GOT3 (cell line): ENCODE measurements at regions not wholly inside any gene's neighbourhood (a gene's known extent, or its start where the extent isn't known, plus 50 kb on each side); places are given as distances from the start of the nearest gene placed in this dataset.

ENCODE experiments used
- DNase-seq: peaks from one replicate; lab custom pipeline; 2025; ENCODE audit warnings: mixed read lengths; lab: John Stamatoyannopoulos, UW

DNA sequence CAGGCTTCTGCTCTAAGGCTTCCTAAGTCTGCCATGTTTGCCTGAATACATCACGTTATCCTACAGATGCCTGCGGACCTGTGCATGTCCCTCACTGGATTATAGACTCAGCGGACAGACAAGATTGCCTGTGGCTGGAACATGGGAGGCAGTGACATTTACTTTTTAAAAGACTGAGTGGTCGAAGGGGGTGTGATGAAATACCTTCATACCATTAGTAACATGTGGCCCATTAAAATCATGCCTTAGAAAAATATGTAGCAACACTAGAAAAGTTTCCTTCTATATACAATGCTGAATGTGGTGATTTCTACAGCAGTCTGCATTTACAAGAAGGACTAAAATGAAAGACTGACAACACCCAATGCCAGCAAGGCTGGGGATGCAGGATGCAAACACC, 154.4 kb downstream of the ASB1 start:
- DNase-seq: no peak

DNA sequence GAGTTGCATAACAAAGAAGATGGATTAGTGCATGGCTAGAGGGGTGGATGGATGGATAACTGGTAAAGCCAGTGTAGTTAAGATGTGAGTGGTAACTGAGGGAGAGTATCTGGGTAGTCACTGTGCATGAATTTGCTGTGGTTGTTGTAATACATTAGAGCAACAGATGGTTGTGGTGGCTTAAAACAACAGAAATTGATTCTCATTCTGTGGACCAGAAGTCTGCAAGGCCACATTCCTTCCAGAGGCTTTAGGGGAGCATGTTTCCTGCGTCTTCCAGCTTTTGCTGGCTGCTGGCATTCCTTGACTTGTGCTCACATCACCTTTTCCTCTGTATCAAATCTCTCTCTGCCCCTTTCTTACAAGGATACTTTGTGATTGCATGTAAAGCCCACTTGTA, 155.4 kb downstream of the ASB1 start:
- DNase-seq: no peak

DNA sequence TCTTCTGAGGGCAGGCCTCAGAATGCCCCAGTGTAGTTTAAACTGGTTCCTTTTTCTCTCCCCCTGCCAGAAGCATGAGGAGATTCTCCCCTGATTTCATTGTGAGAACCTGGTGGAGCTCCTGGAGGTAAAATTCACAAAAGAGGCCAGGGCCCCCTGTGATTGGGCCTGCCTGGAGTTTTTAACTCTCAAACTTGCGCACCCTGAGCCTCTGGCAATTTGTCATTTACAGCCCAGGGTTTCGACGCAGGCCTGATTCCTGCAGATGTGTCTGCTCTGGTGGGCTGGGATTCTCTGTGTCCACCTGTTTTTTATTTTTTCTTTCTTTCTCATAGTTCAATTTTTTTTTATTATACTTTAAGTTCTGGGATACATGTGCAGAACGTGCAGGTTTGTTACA, 157.9 kb downstream of the ASB1 start:
- no peak for DNase-seq

DNA sequence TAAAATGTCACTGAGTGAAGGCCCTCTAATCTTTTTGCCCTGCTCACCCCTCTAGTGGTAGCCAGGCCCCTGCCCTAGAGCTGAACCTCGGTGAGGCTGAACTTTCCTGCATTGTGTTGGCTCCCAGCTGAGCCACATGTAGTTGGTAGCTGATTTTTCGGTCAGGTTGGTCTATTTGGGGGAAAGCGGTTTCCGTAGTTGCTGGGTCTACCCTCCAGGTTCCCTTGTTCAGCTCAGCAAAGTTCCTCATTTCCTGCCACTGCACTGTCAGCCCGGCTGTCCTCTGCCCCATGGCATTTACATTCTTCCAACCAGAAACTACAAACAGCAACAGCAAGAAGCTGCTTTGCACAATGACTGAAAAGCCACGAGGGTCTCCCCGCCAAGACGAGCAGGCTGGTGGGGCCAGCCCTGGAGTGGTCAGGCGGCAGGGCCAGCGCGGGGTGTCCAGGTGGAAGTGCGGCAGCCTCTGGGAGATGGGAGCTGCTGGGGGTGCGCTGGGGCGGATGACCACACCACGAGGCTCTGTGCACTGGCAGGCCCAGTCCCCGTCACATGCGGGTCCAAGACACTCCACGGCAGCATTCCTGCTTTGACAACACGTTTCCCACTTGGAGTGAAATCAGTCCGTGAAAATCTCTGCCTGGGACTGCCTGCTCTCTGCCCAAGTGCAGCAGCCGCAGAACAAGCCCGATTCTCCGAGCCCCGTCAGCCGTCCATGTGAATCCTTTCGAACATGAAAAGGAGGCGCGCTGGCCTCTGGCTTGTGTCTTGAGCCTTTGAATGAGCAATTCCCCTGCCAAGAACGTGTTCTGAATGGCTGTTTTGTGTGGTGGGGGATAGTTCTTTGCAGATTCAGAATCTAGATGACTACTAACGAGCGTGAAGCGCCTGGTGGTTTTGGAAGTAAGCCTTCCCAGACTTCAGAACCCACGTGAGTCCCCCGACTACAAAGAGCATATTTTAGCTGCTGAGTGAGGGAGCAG, 159.4 kb downstream of the ASB1 start:
- no peak for DNase-seq

DNA sequence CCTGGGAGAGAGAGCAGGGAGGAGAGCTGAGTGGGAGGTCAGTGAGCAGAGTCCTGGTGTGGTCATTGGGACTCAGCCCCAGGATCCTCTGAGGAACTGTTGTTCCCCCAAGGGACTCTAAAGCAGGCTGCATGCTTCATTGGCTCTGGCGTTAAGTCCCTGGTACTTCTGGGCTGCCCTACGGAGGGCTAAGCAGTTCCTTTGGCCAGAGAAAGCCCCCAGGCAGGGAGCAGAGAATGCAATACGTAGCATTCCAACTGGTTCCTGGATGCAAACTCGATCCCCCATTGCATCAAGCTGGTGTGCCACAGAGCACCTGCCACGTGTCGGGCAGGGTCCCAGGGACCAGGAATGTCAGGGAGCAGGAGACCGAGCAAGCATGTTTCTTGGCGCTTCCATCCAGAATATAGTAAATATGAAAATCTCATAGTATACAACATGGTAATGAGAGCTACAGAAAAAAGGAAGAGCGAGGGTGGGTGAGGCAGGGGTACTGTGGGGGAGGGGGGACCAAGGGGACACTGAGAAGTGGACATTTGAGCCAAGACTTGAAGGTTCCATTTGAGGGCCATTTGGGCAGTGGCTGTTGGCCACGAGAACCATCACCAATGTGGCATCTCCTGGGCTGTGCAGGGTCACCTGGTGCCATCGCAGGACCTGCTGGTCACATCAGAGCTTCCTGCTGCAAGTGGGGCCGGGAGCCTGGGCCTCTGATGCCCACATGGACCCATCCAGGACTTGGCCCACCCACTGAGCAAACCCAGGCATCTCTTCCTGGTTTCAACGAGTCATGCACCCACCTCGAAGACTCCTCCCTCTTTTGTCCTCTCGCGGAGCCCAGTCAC, 160.4 kb downstream of the ASB1 start:
- DNase-seq: no peak

DNA sequence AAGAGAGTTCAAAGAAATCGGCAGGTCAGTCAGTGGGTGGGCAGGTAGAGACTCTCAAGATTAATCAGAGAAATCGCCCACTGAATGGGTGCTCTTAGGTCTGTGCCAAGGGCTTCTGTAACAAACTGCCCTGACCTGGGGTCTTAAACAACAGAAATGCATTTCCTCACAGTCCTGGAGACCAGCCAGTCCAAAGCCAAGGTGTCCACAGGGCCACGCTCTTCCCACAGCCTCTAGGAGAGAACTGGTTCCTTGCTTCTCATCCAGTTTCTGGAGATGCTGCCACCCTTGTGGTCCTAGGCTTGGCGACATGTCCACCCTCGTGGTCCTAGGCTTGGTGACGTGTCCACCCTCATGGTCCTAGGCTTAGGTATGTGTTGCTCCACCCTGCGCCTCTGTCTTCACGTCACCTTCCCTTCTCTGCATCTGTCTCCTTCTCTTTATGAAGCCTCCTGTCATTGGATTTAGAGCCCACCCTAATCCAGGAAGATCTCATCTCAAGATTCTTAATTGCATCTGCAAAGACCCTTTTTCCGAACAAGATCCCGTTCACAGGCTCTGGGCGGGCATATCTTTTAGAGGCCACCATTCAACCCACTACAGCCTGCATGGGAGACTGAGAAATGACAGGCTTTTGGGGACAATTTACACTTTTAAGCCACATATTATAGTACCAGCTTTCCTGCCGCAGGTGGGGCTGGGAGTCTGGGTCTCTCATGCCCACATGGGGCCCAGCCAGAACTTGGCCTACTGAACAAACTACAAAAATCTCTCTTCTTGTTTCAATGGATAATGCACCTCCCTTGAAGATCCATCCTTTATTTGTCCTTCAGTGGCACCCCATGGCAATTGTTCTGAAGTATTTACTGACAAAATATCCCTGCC, 161.3 kb downstream of the ASB1 start:
- no peak for DNase-seq

DNA sequence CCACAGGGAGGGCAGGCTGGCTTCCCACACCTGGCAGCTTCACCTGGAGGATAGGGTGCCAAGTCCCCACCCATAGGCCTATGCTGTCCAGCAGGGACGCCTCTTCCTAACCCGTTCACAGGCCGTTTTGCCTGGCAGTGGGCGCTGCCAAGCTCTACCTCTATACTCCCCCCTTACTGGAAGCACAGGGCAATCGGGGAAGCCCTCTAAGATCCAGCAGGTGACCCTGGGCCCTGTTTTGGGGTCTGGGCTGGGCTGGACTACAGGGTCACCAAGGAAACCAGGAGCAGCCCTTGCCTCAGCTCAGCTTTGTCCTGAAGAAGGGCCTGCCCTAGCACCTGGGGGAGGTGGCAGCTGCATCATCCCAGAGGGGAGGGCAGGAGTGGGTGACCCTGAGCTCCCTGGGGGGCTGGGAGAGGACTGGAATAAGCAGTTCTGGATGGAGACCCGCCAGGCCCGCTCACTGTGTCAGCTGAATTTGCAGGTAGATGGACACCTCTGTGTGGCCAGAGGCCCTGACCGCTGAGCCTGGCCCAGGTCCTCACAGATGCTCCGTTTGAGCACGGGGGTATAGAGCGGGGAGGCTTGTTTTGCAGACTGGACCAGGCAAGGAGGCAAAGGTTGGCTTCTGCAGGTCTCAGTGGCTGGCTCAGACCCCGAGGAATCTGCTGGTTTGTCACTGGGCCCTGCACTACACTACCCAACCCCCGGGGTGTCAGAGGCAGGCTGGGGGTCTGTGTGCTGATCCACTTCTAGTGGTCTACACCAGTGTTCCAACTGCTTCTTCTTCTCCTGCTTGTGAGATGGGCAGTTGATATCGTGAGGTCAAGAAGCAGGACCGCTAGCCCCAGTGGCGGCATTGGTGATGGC, 163.1 kb downstream of the ASB1 start:
- DNase-seq: no peak

DNA sequence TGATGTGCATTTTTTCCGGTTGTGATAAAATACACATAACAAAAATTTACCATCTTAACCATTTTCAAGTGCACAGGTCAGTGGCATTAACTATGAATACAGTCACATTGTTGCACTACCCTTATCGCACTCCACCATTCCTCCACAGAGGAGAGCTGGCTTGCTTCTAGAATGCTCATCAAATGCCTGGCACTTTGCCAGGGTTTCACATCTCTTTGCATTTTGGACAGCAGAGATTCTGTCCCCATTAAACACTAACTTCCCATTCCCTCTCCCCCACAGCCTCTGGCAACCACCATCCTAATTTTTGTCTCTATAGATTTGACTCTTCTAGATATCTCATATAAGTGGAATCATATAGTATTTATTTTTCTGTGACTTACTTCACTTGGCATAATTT, 165.0 kb downstream of the ASB1 start:
- DNase-seq: no peak

DNA sequence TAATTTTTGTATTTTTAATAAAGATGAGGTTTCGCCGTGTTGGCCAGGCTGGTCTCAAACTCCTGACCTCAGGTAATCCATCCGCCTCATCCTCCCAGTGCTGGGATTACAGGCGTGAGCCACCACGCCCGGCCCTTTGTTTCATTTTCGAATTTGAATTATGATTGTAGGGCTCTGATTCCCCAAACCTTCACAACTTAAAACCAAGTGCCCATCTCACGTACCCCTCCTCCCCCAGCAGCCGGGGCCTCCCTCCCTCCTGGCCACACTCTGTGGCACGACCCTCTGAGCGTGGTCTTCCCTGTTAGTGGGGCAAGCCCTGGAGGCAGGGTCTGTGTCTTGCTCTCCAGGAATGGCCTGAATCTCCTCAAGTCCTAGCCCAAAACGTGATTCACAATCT, 166.5 kb downstream of the ASB1 start:
- DNase-seq: no peak

DNA sequence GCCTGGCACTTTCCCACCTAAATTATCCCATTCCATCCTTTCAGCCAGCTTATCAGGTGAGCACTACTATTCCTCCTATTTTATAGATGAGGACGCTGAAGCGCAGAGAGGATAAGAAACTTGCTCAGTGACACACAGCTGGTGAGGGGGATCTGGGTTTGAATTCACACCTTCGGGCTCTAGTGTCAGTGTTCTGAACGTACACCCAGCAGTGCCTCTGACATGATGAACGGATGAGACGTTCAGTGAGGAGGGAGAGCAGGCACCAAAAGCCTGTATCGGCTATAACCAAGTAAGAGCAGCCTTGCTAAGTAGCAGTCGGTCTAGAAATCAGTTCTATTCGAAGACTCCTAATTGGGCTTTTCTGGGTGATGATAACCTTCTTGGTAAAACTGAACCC, 167.0 kb downstream of the ASB1 start:
- no peak for DNase-seq

DNA sequence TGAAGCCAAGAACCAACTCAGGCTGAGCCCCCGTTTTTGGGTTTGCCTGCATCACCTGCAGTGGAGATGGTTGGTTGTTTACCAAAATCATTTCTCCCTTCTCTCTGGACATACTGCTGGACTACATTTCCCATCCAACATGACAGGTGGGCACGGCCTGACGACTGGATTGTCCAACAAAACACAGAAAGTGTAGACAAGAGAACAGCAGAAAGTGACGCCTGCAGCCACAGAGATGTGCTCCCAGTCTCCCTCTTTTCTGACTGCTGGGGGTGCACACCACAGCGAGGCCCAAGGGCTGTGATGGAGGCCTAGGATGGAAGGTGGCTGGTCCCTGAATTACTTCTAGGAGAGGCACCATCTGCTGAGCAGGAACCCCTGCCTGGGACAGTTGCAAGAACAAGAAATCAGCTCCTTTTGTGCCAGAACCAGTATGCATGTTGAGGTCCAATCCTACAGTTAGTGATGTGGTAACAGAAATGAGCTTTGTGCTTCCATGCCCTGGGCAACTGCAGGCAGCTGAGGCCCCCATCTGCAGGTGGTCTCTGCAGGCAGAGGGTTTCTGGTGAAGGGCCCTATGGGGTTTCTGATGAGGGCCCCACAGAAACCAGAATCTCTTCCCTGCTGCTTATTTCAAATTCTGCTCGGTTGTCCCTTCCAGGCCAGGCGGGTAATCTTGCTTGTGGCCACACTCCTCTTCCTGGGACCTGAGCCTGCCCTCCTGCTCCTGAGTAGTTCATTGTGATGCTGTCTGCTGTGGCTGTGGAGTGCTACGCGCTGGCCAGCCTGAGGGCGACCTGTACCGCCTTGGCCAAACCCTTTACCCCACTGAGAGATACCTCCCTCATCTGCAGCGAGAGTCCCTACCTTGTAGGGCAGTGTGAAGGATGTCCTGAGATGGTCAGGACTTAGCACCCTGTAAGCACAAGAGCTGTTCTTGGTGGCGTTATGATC, 168.3 kb downstream of the ASB1 start:
- no peak for DNase-seq

DNA sequence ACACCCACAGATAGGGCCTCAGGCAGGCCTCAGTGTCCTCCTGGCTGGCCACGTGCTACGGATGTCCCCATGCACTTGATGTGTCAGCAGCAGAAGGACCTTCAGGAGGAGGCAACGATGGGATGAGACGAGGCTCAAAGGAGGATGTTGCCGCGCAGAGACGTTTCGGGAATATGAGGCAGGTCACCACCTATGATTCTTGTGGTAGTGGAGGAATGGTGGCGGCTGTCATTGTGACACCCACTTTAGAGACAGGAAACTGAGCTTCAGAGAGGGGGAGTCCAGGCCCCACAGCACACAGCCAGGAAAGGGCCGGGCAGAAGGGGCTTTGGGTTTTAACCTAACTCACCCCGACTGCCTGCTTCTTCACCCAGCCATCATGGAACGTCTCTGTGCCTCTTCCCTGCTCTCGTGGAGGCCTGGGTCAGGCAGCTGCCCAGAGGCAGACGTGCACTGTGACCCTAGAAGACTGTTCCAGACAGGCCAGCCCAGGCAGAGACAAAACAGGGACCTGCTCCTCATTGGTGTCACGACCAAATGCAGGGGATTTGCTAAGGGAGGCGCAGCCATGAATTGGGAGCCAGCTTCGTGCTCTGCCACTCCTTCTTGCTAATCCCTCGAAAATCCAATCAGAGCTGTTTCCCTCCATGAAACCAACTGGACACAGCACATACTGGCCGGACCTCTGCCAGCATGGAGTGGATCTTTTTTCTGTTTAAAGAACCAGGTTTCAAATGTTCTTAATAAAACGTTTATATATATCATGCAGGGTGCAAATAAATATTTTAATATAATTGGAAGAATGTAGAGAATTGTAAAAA, 169.2 kb downstream of the ASB1 start:
- no peak for DNase-seq

DNA sequence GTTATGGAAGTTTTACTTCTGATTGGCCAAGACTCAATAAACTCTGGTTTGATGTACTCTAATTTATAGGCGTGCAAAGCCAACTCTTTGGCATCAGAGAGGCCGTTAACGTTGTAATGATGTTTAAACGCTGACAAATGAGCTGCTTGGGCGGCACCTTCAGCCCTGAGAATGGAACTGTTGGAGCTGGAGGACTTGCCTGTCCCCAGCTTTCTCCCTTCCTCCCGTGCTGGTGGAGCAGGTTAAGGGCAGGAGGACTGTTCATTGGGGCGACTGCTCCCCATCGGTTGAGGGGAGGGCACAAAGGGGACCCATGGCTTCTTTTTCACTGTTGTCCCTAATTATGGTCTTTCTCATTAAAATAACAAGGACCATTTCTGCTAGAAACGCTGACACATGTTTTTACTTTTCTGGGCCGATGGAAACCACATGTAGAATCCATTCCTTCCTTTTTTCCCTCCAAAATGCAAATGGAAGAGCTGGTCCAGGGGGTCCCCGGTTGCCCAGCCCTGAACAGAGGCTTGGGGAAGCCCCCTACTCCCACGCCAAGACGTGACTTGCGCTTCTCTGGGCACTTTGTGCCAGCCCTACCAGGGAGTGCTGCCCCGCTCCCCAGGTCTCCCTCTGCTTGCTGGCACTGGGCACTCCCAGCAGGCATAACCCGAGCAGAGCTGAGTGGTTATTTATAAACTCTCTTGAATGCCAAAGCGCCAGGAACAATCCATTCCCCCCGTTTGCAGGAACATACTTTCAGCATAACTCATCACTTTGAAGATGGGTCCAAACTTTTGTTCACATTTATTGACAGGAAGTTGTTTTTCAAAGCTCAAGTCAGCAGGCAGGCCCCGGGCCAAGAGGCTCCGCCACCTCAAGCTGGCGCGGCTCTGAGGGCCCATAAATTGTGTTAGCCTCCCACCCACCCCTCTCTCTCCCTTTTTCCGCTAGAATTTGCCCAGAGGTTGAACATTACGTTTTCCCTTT, 170.1 kb downstream of the ASB1 start:
- DNase-seq: no peak

DNA sequence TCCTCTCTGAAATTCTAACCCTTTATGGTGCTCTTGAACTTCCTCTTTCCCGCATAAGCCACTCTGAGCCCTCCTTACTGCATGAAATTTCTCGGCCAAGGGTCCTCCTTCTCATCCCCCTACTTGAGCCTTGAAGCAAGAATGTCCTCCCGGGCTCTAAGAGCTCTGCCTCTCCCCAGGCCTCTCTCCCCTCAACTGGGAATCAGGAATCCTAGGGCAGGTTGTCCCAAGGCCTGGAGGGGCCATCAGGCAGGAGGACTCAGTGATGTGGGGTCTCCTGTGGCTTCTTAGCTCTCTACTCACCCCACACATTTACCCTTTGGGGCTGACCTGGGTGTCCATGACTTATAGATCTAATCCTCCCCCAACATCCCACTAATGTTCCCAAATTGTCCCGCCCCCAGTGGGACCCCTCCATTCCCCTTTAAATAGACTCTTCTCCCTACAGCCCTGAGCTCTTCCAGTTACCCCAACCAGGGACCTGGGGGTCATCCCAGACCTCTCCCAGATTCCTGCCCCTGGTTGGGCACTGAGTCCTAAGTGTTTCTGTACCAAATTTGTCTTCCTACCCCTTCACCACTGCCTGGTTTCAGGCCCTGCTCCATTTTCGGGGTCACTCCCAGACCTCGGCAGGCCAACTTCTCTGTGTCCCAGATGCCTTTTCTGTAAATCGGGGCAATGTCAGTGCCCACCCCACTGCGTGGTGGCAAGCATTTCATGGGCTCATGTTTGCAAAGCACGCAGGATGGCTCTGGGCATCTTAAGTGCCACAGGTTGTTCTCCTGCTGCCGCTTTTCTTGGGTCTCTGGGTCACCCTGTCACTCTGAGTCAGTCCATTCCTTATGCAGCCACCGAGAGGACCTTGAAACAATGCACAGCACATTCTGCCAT, 171.2 kb downstream of the ASB1 start:
- no peak for DNase-seq

DNA sequence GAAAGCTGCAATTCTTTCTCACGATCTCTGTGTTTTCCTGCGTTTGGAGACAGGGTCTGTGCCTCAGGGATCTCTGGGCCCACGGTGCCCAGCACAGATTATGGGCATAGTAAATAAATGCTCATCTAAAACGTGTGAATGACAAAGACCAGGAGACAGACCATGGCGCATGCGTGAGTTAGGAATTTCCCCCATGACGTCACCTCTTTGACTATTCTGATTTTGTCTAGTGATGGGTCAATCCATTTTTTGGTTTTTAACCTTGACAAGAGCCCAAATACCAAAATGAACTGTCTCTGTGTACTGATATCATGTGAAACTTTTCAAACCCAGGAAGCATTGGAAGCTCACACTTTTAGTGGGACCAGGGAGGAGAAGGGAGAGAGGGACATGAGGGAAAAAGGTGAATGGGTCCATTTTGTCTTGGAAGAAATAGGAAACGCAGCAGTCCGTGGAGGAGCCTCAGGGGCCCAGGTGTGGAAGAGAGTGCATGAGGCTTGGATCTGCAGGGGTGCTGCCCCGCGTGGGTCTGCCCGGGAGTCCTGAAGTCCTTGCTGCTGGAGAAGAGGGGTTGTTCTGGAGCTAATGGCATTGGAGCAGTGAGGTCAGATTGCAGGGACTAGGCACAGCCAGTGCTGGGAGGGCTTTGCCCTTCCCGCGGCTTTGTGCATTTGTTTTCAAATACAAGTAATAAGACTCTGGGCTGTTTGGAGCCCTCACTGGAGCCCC, 172.2 kb downstream of the ASB1 start:
- no peak for DNase-seq
